Suprapubic skin (tissue), 4 donors: ENCODE measurements at regions not wholly inside any gene's neighbourhood (a gene's known extent, or its start where the extent isn't known, plus 50 kb on each side); places are given as distances from the start of the nearest gene placed in this dataset.

Source experiments
- CTCF ChIP-seq, 2 donors: fragments of 200-600 bp in 1 of 2; fragments of 450-650 bp in 1 of 2; sonication (generic) in 1 of 2; IDR thresholded peaks; one replicate each; pipeline ENCODE4 v1.5.1; 2016 to 2019; ENCODE audit warnings: antibody characterized with exemption in 2 of 2, mild to moderate bottlenecking in 1 of 2, moderate library complexity in 1 of 2
- EP300 ChIP-seq: sonication (generic); formaldehyde crosslinking; IDR thresholded peaks from one replicate; pipeline ENCODE4 v1.6.1; 2017; ENCODE audit warnings: antibody characterized with exemption
- POLR2A ChIP-seq, 2 donors: fragments of 450-650 bp; IDR thresholded peaks; one replicate each; pipeline ENCODE4 v1.6.1; 2017; ENCODE audit warnings: antibody characterized with exemption in 2 of 2, mild to moderate bottlenecking in 2 of 2, moderate library complexity in 2 of 2
- POLR2AphosphoS5 ChIP-seq, 3 donors: sonication (generic); formaldehyde crosslinking; IDR thresholded peaks; one replicate each; pipeline ENCODE4 v1.6.1; 2017; ENCODE audit warnings: antibody characterized with exemption in 3 of 3

DNA sequence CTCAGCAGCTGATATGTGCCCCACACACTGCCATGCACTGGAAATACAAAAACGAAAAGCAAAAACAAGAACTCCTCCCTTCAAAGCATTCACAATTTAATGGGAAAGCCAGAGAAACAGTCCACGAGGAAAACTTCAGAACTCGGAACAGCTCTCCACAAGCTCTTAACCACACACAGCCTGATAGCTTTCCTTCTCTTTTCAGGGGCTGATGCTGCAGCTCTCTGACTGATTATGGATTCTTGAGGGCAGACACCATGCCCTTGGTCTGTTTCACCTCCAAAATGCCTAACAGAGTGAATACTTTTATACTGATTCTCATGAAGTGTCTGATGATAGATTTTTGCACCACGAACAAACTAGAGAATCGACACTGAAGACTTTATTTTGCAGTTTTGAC is 282.1 kb downstream of the CD83 start:
- TF ChIP-seq CTCF (IDR thresholded peaks at IDR 0.05) (no peak), POLR2AphosphoS5 (IDR thresholded peaks at IDR 0.05) (no peak), POLR2A (IDR thresholded peaks at IDR 0.05) (no peak), EP300 (no peak)
